ENCODE measurements at regions not wholly inside any gene's neighbourhood (a gene's known extent, or its start where the extent isn't known, plus 50 kb on each side); places are given as distances from the start of the nearest gene placed in this dataset.
A peak's percentile ranks its signal among the peaks of the same experiment; 100 is the strongest.

- DNase-seq (ENCODE audit: unreplicated experiment): no peak
Observed at GRCh38 chr7:153297141-153297540, 537.6 kb downstream of the ACTR3B start.

GRCh38 chr7:153301936-153302335, 542.4 kb downstream of the ACTR3B start:
- H3K36me3 Mint-ChIP-seq (ENCODE audit: insufficient read depth, unreplicated experiment): no peaks in the 10 kb centered on the region
- no TSS peak for BruUV-seq (replicated peaks)
- H3K4me1 Mint-ChIP-seq (ENCODE audit: insufficient read depth, unreplicated experiment): no peaks in the 10 kb centered on the region
- ChIA-PET CTCF (interaction anchor here (0.6 kb wide), 1 partner anchor 39 kb away, joined by 3 read pairs; no protein-coding TSS in a partner anchor), POLR2A (no interaction called here)
- no peaks in the 10 kb centered on the region for H3K27me3 Mint-ChIP-seq (ENCODE audit: insufficient read depth, unreplicated experiment)
- H3K4me3 Mint-ChIP-seq (ENCODE audit: unreplicated experiment): no peak overlapping the region
- H3K9me3 Mint-ChIP-seq (ENCODE audit: unreplicated experiment): peaks cover 18% of the 10 kb centered on the region
- intact Hi-C loops (cut with micrococcal nuclease): no loop called here
- no peak for DNase-seq (ENCODE audit: unreplicated experiment)
- H3K27ac Mint-ChIP-seq (ENCODE audit: low read depth, unreplicated experiment): no peak overlapping the region
- no peak for TF ChIP-seq CTCF (IDR thresholded peaks at IDR 0.05; ENCODE audit: unreplicated experiment)

More at GRCh38 chr7:153297141-153297540, 537.6 kb downstream of the ACTR3B start:
- no TSS peak for BruUV-seq (replicated peaks)
- intact Hi-C loops (cut with micrococcal nuclease): no loop called here
- ChIA-PET POLR2A (no interaction called here), CTCF (no interaction called here)
- no peak overlapping the region for H3K4me3 Mint-ChIP-seq (ENCODE audit: unreplicated experiment)
- peaks cover 29% of the 10 kb centered on the region for H3K9me3 Mint-ChIP-seq (ENCODE audit: unreplicated experiment)
- peak overlapping the region; percentile 65 for H3K27ac Mint-ChIP-seq (ENCODE audit: low read depth, unreplicated experiment)
- H3K4me1 Mint-ChIP-seq (ENCODE audit: insufficient read depth, unreplicated experiment): no peaks in the 10 kb centered on the region
- no peak for TF ChIP-seq CTCF (IDR thresholded peaks at IDR 0.05; ENCODE audit: unreplicated experiment)
- no peaks in the 10 kb centered on the region for H3K36me3 Mint-ChIP-seq (ENCODE audit: insufficient read depth, unreplicated experiment)
- H3K27me3 Mint-ChIP-seq (ENCODE audit: insufficient read depth, unreplicated experiment): no peaks in the 10 kb centered on the region

- POLR2A ChIA-PET: interaction anchor here (0.7 kb wide), 1 partner anchor 698 kb away, joined by 3 read pairs; no protein-coding TSS in a partner anchor
- DNase-seq (ENCODE audit: unreplicated experiment): no peak
- H3K9me3 Mint-ChIP-seq (ENCODE audit: unreplicated experiment): peaks cover 10% of the 10 kb centered on the region
- H3K27ac Mint-ChIP-seq (ENCODE audit: low read depth, unreplicated experiment): no peak overlapping the region
- no peak for TF ChIP-seq CTCF (IDR thresholded peaks at IDR 0.05; ENCODE audit: unreplicated experiment)
- peaks cover 6% of the 10 kb centered on the region for H3K36me3 Mint-ChIP-seq (ENCODE audit: insufficient read depth, unreplicated experiment)
- H3K27me3 Mint-ChIP-seq (ENCODE audit: insufficient read depth, unreplicated experiment): no peaks in the 10 kb centered on the region
- peaks cover 16% of the 10 kb centered on the region for H3K4me1 Mint-ChIP-seq (ENCODE audit: insufficient read depth, unreplicated experiment)
- no TSS peak for BruUV-seq (replicated peaks)
- H3K4me3 Mint-ChIP-seq (ENCODE audit: unreplicated experiment): no peak overlapping the region
- CTCF ChIA-PET: no interaction called here
- intact Hi-C loops (cut with micrococcal nuclease): no loop called here
Observed at GRCh38 chr7:153320005-153320404, 560.5 kb downstream of the ACTR3B start.

GRCh38 chr7:153320681-153321080, 561.1 kb downstream of the ACTR3B start:
- Mint-ChIP-seq H3K4me1 (ENCODE audit: insufficient read depth, unreplicated experiment) (peaks cover 16% of the 10 kb centered on the region), H3K36me3 (ENCODE audit: insufficient read depth, unreplicated experiment) (peaks cover 6% of the 10 kb centered on the region), H3K4me3 (ENCODE audit: unreplicated experiment) (no peak overlapping the region), H3K27me3 (ENCODE audit: insufficient read depth, unreplicated experiment) (no peaks in the 10 kb centered on the region), H3K27ac (ENCODE audit: low read depth, unreplicated experiment) (no peak overlapping the region), H3K9me3 (ENCODE audit: unreplicated experiment) (peaks cover 10% of the 10 kb centered on the region)
- no peak for TF ChIP-seq CTCF (IDR thresholded peaks at IDR 0.05; ENCODE audit: unreplicated experiment)
- BruUV-seq (replicated peaks): no TSS peak
- no peak for DNase-seq (ENCODE audit: unreplicated experiment)
- ChIA-PET POLR2A (no interaction called here), CTCF (no interaction called here)
- intact Hi-C loops (cut with micrococcal nuclease): no loop called here
